NCI-H82 treated with DMSO at 0.1 percent for 48 hours (cell line): ENCODE measurements at regions not wholly inside any gene's neighbourhood (a gene's known extent, or its start where the extent isn't known, plus 50 kb on each side); places are given as distances from the start of the nearest gene placed in this dataset.

Experiments
- DNase-seq: peaks from one replicate; lab custom pipeline; 2025; ENCODE audit not compliant: unreplicated experiment; lab: John Stamatoyannopoulos, UW

DNA sequence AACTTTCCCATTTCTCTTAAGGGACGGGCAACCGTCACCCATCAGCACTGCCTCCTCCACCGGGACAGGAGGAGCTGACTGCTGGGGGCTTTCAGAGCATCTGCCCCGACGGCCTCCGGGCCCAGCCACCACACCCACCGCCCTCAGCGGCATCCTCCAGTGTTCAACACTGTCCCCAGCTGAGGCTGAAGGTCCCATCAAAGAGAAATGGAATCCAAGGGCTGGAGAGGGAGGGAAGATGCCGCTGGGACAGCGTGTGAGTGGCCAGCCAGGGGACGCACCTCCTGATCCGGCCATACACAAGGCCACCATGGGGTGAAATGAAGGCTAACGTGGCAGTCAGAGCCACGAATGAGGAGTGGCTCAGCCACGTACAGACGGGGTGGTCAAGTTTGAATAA is 153.6 kb upstream of the PPP2R2D start:
- DNase-seq = no peak

DNA sequence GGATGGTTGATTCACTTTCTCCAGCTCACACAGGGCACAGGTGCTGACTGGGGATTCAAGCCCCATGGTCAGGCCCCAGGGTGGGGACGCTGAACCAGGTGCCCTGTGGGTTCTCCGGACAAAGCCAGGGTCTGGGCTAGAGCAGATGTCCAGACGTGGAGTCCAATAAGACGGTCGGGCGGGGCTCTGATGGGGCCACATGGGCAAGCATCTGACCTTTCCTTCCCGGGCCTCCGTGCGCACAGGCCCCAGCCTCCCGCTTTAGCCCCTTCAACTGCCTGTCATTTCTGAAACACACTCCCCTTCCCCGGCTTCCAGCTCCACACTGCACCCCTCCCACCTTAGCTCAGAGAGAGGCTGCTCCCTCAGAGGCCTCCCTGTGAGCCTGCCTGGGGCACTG is 153.0 kb upstream of the PPP2R2D start:
- no peak for DNase-seq

DNA sequence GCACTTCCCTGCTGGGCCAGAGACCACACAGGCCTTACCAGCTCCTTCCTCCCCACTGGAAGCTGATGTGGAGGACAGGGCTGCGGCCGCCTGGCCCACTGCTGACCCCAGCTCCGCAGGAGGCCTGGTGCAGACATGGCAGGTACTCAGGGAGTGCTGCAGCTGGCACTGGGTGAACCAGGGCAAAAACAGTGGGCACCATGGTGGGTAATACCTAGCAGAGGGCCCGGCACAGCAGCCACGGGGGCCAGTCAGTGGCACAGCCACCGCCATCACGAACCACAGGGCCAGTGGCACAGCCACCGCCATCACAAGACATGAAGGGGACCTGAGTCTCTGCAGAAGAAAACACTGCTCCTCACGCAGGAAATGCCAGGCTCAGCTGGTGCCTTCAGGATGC is 152.6 kb upstream of the PPP2R2D start:
- DNase-seq = no peak

DNA sequence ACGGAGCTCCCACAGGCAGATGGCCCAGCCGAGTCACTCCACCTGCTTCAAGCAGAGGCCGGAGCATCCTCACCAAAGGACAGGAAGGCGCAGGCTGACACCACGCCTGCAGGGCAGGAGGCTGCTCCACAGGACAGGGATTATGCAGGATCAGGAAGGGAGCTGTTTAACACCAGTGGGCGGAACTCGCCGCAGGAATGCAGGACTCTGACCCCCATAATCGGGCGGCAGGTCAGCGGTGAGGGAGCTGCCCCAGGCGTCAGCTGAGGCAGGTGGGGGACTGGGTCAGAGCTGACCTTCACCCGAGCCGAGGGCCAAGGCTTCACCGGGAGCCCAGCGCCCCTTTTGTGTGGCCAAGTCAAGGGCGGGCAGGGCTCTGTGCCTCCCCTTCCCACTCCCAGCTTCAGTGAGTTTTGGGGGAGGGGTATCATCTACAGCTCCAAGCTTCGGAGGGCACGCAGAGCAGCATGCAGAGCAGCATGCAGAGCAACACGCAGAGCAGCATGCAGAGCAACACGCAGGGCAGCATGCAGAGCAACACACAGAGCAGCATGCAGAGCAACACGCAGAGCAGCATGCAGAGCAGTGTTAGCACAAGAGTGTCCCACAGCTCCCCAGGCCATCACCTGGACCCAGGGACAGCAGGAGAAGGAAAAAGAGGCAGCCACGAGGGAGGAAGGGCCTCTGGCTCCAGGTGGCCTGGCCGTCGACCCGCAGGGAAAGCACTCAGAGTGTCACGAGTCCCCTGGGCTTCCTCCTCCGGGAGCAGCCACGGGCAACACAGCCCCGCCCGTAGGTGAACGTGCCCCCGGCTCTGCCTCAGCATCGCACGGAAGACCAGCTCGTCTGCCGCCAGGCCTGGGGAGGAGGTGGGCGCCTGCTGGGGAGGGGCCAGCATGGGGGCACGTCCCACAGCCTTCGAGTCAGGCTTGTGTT is 151.7 kb upstream of the PPP2R2D start:
- DNase-seq = no peak

DNA sequence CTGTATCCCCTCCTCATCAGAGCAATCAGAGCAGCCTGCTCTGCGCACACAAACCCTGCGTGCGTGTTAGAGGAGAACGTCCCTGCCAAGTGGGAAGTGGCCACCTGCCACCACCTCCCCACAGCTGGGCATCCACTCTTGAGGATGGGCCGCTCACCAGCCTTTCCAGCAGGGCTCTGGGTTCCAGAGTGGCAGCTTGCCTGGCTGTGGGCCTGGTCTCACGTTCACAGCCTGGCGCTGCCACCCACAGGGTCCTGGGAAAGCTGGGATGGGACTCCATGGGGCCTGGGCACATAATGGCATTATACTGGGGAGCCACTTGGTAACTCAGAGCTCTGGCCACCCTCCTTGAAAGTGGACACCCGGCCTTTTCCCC is 151.1 kb upstream of the PPP2R2D start:
- DNase-seq = no peak

DNA sequence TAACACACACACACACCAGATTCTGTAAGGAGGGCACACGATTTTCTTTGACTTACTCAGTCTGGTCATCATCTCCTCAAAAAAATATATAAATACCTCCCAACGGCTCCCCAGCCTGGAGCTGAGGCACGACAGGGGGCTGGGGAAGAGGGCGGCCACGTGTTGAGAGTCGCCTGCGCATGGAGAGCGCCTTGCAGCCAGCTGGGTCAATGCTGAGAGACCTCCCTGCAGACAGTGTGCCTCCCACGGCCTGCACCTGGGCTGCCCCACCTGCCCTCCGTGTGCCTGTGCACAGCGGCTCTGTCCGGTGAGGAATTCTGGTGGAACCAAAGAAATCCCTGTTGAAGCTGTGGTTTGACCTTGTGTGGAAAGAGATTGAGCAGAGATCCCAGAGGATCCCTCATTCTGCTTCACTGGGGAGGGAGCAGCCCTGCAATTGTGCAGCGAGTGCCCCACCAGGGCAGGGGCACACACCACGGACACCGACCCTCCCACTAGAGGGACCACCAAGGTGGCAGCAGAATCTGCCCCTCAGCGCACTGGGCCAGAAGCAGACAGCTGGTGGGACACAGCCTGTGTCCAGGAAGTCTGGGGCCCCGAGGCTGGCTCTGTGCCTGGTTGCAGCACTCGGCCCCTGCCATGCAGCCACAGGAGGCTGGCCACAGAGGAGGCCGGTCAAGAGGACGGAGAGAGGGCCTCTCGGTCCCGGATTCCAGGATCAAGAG is 150.5 kb upstream of the PPP2R2D start:
- DNase-seq = no peak

DNA sequence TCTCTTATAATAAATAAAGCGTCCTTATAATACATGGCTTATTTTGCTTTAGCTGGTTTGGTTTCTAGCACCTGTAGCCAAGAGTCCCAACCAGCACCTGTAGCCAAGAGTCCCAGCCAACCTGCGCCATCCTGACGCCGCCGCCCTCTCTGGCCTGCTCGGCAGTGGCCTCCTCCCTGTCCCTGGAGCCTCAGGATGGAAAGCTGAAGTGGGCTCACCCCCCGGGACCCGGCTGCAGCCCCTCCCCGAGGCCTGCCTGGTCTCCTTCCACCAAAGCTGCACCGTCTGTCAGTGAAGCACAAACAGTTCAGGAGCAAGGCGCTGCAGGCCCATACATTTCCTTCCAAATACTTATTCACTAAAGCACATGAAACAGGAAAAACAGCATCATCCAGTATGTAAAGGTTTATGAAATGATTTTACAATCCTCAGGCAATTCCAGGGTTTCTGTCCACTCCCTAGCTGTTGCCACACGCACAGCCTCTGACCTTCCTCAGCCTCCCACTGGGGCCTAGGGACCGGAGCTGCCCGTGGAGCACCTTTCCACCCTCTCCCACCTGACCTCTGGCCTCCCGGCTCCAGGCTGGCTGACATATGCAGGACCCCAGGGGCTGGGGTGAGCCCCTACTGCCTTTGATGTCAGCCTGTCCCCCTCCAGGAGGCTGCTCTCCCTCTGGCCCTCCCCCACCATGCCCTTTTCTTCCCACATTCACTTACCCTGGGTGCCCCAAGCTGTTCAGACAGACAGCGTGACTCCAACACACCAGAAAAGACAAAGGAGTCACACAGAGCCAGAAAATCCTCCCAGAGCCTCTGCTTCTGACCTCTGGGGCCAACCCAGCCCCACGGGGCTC is 149.6 kb upstream of the PPP2R2D start:
- no peak for DNase-seq

DNA sequence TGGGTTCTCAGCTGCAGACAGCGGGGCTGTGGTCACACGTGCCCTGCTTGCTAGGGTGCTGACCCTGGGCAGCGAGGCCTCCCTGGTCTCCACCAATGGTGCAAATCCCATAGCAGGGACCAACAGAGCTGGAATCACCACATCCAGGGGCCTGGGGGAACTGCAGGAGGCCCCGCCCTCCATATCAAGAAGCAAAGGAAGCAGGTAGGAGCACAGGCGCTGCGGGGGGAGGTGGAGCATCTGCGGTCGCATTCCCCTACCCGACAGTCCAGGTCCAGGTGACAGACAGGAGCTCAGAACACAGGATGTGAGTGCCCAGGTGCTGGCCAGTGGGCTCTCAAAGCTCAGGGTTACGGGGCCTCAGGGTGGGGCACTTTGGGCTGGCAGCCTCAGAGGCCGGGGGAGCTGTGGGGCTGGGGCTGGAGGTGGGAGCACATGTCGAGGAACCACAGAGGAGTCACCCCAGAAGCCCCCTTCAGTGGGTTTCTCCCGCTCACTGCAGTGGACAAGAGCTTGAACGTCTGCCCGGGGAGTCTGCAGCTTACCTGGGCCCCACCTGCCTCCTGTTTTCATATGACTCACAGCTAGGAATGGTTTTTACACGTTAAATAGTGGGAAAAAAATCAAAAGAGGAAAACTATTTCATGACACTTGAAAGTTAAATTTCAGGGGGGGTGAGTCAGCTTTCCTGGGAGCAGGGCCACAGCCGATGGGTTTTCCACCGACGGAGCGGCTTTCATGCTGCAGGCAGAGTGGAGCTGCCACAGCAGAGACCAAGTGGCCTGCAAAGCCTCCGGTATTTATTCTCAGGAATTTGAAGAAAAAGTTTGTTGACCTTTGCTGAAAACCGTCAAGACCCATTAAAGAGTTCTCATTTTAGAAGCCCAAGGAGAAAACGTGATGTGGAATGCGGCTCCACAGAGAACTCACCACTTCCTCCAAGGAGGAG is 148.7 kb upstream of the PPP2R2D start:
- no peak for DNase-seq

DNA sequence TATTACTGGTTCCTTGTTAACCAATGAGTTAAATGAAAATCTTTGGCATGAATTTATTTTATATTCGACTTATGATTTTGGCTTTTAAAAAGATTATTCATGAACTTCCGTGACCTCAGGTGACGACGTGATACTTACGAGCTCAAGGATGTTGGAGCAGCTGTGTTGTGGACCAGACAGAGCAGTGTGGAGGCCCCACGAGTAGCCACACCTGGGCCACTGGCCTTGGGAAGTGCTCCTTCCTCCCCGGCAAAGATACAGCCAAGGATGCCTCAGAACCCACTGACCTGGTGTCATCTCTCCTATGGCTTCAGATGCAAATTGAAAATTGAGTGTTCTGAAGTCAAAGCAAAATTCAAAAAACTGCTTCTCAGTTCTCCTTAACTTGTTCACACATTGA is 147.5 kb upstream of the PPP2R2D start:
- no peak for DNase-seq

DNA sequence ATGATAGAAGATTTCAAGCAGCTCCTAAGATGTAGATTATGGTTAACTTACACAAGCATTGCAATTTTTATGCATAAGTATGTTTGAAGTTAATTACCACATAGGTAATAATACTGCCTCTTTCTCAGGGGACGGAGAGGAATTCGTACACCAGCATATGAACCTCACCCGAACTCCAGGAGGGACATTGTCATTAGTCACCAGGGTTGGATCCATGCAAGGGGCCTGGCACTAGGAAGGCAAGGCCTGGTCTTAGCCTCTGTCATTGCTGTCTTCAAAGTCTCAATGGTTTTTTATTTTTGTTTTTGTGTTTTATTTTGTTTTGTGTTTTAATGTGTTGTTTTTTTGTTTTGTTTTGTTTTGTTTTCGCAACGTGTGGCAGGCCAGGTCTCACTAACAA is 145.6 kb upstream of the PPP2R2D start:
- DNase-seq = no peak

DNA sequence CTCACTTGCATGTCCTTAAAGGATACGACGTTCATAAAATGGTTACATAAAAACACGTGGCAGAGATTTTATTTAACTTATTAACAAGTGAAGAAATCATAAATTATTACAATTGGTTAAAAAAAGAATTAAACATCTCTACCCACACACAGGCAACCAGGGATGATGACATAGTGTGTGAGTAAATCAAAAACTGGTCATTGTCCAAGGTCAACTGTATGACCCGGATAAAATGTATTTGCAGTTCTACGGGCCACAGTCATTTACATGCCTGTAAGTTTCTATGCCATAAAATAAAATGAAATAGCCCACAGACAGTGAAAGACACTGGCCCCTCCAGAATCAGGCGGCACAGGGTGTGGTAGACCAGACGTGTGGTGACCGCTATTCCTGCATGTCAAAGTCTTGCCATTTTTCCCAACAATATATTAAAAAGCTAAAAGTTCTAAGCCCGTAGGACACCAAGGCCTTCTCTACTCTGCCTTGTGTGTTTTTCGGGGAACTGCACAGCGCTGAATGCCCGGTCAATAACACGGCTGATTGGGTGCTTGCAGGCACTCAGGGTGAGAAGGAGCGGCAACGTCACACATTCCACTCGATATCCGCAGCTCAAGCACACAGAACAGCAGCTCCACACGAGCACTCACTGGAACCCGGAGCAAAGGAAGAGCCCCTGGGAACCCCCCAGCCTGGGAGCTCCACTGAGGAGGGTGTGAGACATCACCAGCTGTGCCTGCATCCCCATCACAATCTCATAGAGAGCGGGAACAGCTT is 143.3 kb upstream of the PPP2R2D start:
- DNase-seq = no peak

DNA sequence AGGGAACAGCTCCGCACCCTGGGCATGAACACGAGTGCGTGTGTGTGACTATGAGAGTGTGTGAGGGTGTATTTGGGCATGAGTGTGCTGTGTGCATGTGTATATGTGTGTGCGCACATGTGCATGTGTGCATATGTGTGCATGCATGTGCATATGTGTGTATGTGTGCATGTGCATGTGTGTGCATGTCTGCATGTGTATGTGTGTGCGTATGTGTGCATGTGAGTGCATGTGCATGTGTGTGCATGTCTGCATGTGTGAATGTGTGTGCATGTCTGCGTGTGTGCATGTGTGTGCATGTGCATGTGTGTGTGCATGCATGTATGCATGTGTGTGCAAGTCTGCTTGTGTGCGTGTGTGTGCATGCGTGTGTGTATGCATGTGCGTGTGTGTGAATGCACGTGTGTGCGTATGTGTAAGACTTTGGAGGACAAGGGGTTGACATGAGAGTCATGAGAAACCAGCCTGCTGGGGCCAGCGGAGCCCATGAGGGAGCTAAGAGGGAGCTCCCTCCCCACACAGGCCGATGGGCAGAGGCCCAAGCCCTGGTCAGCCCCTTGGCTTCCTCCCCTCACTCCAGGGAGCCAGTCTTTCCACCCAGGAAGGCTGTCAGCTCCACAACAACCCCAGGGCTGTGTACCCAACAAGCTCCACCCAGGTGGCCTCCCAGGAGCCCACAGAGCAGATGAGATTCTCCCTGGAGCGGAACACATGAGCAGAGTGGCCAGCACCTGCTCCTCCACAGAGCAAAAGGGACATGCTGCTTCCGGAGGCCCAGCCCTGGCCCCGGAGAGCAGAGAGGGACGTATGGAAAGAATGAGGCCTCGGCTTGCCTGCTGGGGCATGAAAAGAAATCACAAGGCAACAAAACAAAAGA is 142.5 kb upstream of the PPP2R2D start:
- no peak for DNase-seq

DNA sequence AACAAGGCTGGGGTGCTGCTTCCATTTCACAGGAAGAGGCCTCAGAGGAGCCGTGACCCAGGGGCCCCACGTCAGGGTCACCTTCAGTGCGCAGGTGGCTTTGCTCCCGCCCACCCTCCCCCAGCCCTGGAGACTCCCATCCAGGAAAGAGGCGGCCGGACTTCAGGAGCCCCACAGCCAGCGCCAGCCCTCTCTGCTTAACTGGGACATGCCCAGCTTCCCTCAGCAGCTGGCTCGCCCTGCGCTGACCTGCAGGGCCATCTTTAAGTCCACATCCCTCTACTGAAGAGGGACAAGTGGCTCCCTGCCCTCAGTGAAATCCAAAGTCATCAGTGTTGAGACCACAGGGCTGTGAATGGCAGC is 141.9 kb upstream of the PPP2R2D start:
- no peak for DNase-seq

DNA sequence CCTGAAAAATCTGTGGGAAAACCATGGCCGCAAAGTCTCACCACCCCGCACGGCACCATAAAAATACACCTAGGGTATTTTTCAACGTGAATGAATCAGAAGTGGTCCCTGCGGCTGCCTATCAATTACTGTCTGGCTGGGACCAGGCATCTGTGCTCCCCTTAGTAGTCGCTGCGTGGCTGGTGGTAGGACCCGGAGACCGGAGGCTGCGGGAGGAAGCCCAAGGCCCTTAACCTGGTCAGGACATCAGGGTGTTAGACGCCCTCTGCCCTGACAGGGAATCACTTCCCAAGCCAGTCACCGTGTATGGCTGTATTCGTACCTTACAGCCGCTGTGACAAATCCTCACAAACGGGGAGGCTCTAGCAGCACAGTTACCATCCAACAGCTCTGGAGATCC is 141.5 kb upstream of the PPP2R2D start:
- no peak for DNase-seq

DNA sequence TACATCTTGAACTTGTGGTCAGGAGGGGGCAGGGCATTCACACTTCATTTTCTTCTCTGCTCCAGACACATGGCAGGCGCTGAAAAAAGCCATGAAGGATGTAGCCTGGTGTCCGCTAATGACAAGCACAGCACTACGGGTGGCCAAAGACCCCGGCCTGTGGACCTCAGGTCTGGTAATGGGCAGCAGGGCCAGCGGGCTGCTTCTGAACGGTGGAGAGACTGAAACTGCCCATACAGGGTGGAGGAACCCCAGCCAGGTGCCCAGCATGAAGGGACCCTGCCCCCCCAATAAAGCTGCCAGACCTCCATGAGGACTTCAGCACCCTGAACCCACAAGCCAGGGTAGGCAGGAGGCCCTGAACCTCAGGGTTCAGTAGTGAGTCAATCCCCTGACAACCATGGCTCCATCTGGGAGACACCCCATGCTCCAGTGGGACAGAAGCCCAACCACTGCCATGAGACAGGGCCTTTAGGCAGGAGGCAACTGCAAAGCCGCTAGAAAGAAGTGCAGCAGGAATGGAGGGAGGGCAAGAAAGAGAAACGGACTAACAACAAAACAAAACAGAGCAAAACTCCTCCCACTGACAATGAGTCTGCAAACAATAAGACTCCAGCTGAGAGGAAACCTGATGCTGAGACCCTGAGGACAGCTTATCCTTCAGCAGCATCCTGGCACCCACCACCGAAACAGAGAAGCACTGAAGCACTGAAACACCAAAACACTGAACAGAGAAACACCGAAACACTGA is 140.2 kb upstream of the PPP2R2D start:
- DNase-seq = no peak

DNA sequence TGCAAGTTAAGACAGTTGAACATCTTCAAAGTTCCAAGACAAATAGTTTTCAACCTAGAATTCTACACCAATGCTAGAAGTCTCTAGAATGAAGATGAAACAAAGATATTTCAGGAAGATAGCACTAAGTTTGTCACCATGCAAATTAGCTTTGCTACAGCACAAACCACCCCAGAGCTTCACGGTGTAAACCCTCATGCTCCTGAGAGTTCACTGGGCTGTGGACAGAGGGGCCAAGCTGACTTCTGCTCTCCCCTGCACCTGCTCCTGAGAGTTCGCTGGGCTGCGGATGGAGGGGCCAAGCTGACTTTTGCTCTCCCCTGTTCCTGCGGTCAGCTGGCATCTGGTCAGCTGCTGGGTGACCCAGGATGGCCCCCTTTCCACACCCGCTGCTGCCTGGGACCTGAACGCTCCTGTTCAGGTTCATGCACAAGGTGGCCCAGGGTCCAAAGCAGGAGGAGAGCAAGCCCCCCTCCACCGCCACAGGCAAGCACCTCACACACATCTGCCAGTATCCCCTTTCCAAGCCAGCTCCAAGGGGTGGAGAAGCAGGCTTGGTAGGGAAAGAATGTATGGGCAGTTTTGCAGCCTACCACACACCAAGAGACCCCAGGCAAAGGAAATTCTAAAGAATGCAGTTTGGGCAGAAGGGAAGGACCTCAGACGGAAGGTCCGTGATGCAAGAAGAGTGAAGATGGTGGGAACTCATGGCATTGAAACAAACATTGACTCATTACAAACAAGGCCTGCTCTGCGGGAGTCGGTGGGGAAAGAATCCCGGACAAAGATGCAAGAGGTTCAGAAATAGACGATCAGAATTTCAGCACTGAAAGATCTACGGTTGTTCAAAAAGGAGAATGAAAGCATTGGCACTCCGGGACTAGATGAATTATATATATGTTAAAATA is 137.8 kb upstream of the PPP2R2D start:
- no peak for DNase-seq

DNA sequence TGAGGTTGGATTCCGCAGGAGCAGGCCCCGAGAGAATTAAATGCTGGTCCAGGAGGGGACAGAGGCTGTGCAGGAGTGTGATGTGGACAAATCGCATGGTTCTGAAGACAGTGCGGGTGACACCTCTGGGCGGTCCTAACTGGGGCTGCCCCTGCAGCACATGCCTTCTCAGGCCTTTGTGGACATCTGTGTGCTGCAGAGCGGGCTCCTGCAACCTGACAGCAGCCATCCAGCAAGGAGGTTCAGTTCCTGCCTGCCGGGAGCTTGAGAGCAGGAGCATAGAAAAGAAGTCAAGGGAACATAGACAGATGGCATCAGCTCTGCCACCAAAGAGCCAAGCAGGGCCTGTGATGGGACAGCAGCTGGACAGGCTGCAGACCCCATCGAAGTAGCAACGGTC is 135.9 kb upstream of the PPP2R2D start:
- no peak for DNase-seq
